HCT116 (cell line): ENCODE measurements at regions not wholly inside any gene's neighbourhood (a gene's known extent, or its start where the extent isn't known, plus 50 kb on each side); places are given as distances from the start of the nearest gene placed in this dataset.

Experiments used
- ATAC-seq: fragments of 200-7000 bp; cut with Tn5 transposase; 2 replicates; pipeline ENCODE4 v1.9.1; 2020; ENCODE audit warnings: mild to moderate bottlenecking, moderate library complexity
- BruUV-seq: library from RNA; stranded (reverse); fragments of 400-500 nt; replicated peaks from 2 replicates; lab custom pipeline; 2021; lab: Mats Ljungman, UMichigan
- CTCF ChIA-PET: fragments of 300-600 bp; sonication (Branson Sonifier 250); formaldehyde crosslinking; loops from one replicate; lab custom pipeline; 2021; ENCODE audit warnings: antibody characterized with exemption; lab: Charles Lee
- POLR2A ChIA-PET: fragments of 300-600, 350-600 bp; sonication (Branson Sonifier 250); formaldehyde crosslinking; loops from one replicate; lab custom pipeline; 2021; ENCODE audit warnings: antibody characterized with exemption; lab: Charles Lee
- RAD21 ChIA-PET, 2 experiments: fragments of 300-600 bp; sonication (Branson Sonifier 250); formaldehyde crosslinking; loops; one replicate each; lab custom pipeline; 2023; ENCODE audit warnings: low total read pairs in 2 of 2; ENCODE audit not compliant: uncharacterized antibody in 2 of 2, unreplicated experiment in 2 of 2, low non-redundant PET in 1 of 2; lab: Charles Lee
- DNase-seq: peaks from one replicate; pipeline ENCODE4 v3.0.0-alpha.2; 2010; ENCODE audit warnings: low read depth, low spot score
- H2AFZ ChIP-seq: fragments of 200-600 bp; shearing (Covaris generic), sonication (generic); 2 replicates; pipeline ENCODE4 v1.6.1; 2017; ENCODE audit warnings: low read depth, mixed run types, mixed read lengths, antibody characterized with exemption, low read length; ENCODE audit not compliant: poor library complexity, severe bottlenecking
- H3K27ac ChIP-seq: 2 replicates; pipeline ENCODE4 v1.5.1; 2012; ENCODE audit warnings: low read depth, low read length
- H3K27me3 ChIP-seq: fragments of 200-600 bp; sonication (generic); 2 replicates; pipeline ENCODE4 v1.6.1; 2016; ENCODE audit warnings: mixed run types, low read length, mixed read lengths; ENCODE audit not compliant: insufficient read depth
- H3K36me3 ChIP-seq, 2 experiments: fragments of 200-500 bp in 1 of 2; fragments of 200-600 bp in 1 of 2; sonication (Bioruptor generic) in 1 of 2; sonication (generic) in 1 of 2; 2 replicates each; pipeline versions ENCODE4 v1.5.1 to v1.6.1; 2014 to 2016; ENCODE audit warnings: low read length in 2 of 2, inconsistent platforms in 1 of 2, mixed read lengths in 1 of 2, mixed run types in 1 of 2; ENCODE audit not compliant: insufficient read depth in 2 of 2, control insufficient read depth in 1 of 2
- H3K4me1 ChIP-seq, 2 experiments: fragments of 200-600 bp in 1 of 2; sonication (generic) in 1 of 2; 2 replicates each; pipeline versions ENCODE4 v1.5.1 to v1.6.1; 2012 to 2017; ENCODE audit warnings: low read length in 2 of 2, inconsistent platforms in 1 of 2, mild to moderate bottlenecking in 1 of 2, mixed read lengths in 1 of 2, mixed run types in 1 of 2, moderate library complexity in 1 of 2; ENCODE audit not compliant: insufficient read depth in 2 of 2, control insufficient read depth in 1 of 2
- H3K4me2 ChIP-seq: fragments of 200-600 bp; sonication (generic); 2 replicates; pipeline ENCODE4 v1.6.1; 2017; ENCODE audit warnings: mixed run types, low read length, mixed read lengths
- H3K4me3 ChIP-seq, 2 experiments: fragments of 200-600 bp in 1 of 2; sonication (generic) in 1 of 2; replicated peaks in 1 of 2; 2 replicates each; pipeline ENCODE4 v1.5.1; 2011 to 2016; ENCODE audit warnings: low read length in 2 of 2, control low read depth in 1 of 2, low read depth in 1 of 2, mild to moderate bottlenecking in 1 of 2, mixed read lengths in 1 of 2, mixed run types in 1 of 2
- H3K79me2 ChIP-seq: fragments of 200-600 bp; sonication (generic); 2 replicates; pipeline ENCODE4 v1.6.1; 2017; ENCODE audit warnings: mild to moderate bottlenecking, mixed run types, low read length, moderate library complexity, mixed read lengths; ENCODE audit not compliant: insufficient read depth
- H3K9ac ChIP-seq: fragments of 200-600 bp; sonication (generic); 2 replicates; pipeline ENCODE4 v1.6.1; 2016; ENCODE audit warnings: low read length, mixed read lengths
- H3K9me2 ChIP-seq: fragments of 200-600 bp; sonication (generic), shearing (Covaris generic); 2 replicates; pipeline ENCODE4 v1.6.1; 2017; ENCODE audit warnings: mixed run types, mild to moderate bottlenecking, moderate library complexity; ENCODE audit not compliant: insufficient read depth
- H3K9me3 ChIP-seq, 2 experiments: fragments of 200-500 bp in 1 of 2; fragments of 200-600 bp in 1 of 2; sonication (Bioruptor generic) in 1 of 2; sonication (generic) in 1 of 2; 2 replicates each; pipeline ENCODE4 v1.6.1; 2014 to 2017; ENCODE audit warnings: low read length in 2 of 2, mixed read lengths in 2 of 2, inconsistent platforms in 1 of 2, low read depth in 1 of 2, mild to moderate bottlenecking in 1 of 2, mixed run types in 1 of 2, moderate library complexity in 1 of 2; ENCODE audit not compliant: control insufficient read depth in 1 of 2, insufficient read depth in 1 of 2
- H4K20me1 ChIP-seq: fragments of 200-600 bp; sonication (generic), shearing (Covaris generic); 2 replicates; pipeline ENCODE4 v1.6.1; 2017; ENCODE audit warnings: mixed run types, mild to moderate bottlenecking, moderate library complexity; ENCODE audit not compliant: insufficient read depth
- CBX3 ChIP-seq: IDR thresholded peaks from 2 replicates; pipeline ENCODE4 v1.6.1; 2012; ENCODE audit warnings: low read depth
- CTCF ChIP-seq, 3 experiments: fragments of 200-600 bp in 1 of 3; sonication (generic) in 1 of 3; IDR thresholded peaks in 2 of 3; conservative IDR thresholded peaks in 1 of 3; 2 replicates each; pipeline ENCODE4 v1.5.1; 2012 to 2017; ENCODE audit warnings: low read depth in 2 of 3, low read length in 2 of 3, antibody characterized with exemption in 1 of 3, borderline replicate concordance in 1 of 3, control low read depth in 1 of 3, mild to moderate bottlenecking in 1 of 3, mixed read lengths in 1 of 3, mixed run types in 1 of 3, moderate library complexity in 1 of 3; ENCODE audit not compliant: insufficient read depth in 1 of 3
- EGR1 ChIP-seq: IDR thresholded peaks from 2 replicates; pipeline ENCODE4 v1.6.1; 2012; ENCODE audit warnings: low read depth
- FOSL1 ChIP-seq: IDR thresholded peaks from 2 replicates; pipeline ENCODE4 v1.6.1; 2012; ENCODE audit warnings: low read depth
- JUND ChIP-seq: IDR thresholded peaks from 2 replicates; pipeline ENCODE4 v1.6.1; 2012
- MAX ChIP-seq: IDR thresholded peaks from 2 replicates; pipeline ENCODE4 v1.6.1; 2012
- POLR2AphosphoS5 ChIP-seq: IDR thresholded peaks from 2 replicates; pipeline ENCODE4 v1.6.1; 2011; ENCODE audit warnings: mild to moderate bottlenecking, low read depth, low read length, moderate library complexity
- REST ChIP-seq: IDR thresholded peaks from 2 replicates; pipeline ENCODE4 v1.6.1; 2012; ENCODE audit warnings: low read depth
- SP1 ChIP-seq: IDR thresholded peaks from 2 replicates; pipeline ENCODE4 v1.6.1; 2012; ENCODE audit warnings: low read depth
- SRF ChIP-seq: IDR thresholded peaks from 2 replicates; pipeline ENCODE4 v1.6.1; 2012; ENCODE audit warnings: low read depth
- TCF7L2 ChIP-seq: IDR thresholded peaks from 2 replicates; pipeline ENCODE4 v1.7.0; 2011; ENCODE audit warnings: borderline replicate concordance, inconsistent platforms; ENCODE audit not compliant: insufficient read depth, insufficient read length; ENCODE audit errors: extremely low read depth
- YY1 ChIP-seq: IDR thresholded peaks from 2 replicates; pipeline ENCODE4 v1.6.1; 2011; ENCODE audit warnings: low read length, low read depth, moderate library complexity, mild to moderate bottlenecking; ENCODE audit not compliant: insufficient replicate concordance; ENCODE audit errors: extremely low read depth
- ZFX ChIP-seq: fragments of 450-650 bp; IDR thresholded peaks from 2 replicates; pipeline ENCODE4 v1.6.1; 2017
- intact Hi-C: fragments of 100-400 bp; cut with micrococcal nuclease; formaldehyde crosslinking; loops from 2 replicates; pipeline ENCODE4 v1.10.0; 2022

- intact Hi-C loops: no loop called here
These were observed 341.1 kb downstream of the BTG1 start for GRCh38 chr12:91804533-91804932.

More at GRCh38 chr12:91804533-91804932, 341.1 kb downstream of the BTG1 start:
- ChIA-PET RAD21 (no interaction called here), POLR2A (no interaction called here), CTCF (no interaction called here)
- Histone ChIP-seq H3K4me3 (peak overlapping the region in 1 of 2 experiments; percentile 15; a peak in 1 of 4 replicates), H4K20me1 (no peaks in the 10 kb centered on the region), H2AFZ (no peak overlapping the region), H3K27me3 (no peaks in the 10 kb centered on the region), H3K27ac (no peak overlapping the region), H3K9me3 (no peaks in the 10 kb centered on the region), H3K4me2 (peak overlapping the region; percentile 67), H3K36me3 (no peaks in the 10 kb centered on the region), H3K79me2 (no peaks in the 10 kb centered on the region), H3K9me2 (no peaks in the 10 kb centered on the region), H3K4me1 (peaks cover 7 to 19% of the 10 kb centered on the region in 2 experiments; a peak in 3 of 4 replicates), H3K9ac (no peak overlapping the region)
- BruUV-seq: no TSS peak
- TF ChIP-seq CTCF (IDR thresholded peaks at IDR 0.05 in 2 of 3, conservative IDR thresholded peaks at IDR 0.05 in 1 of 3; ENCODE audit: borderline replicate concordance in 1 of 3, insufficient read depth in 1 of 3, low read depth in 2 of 3, low read length in 2 of 3) (no peak), TCF7L2 (peak; percentile 96), ZFX (no peak), POLR2AphosphoS5 (peak; percentile 30; the same call in 1 of the 2 replicates), FOSL1 (peak; percentile 91), EGR1 (no peak), SRF (peak; percentile 26; the same call in 1 of the 2 replicates), SP1 (peak; percentile 76), MAX (no peak; the same call in 1 of the 2 replicates), YY1 (peak; percentile 34), REST (no peak), JUND (peak; percentile 93), CBX3 (peak; percentile 88)
- DNase-seq: peak; percentile 81
- ATAC-seq: peak; percentile 92
